ENCODE measurements at regions not wholly inside any gene's neighbourhood (a gene's known extent, or its start where the extent isn't known, plus 50 kb on each side); places are given as distances from the start of the nearest gene placed in this dataset.

GRCh38 chr15:62866366-62866765 is 176.2 kb upstream of the TPM1 start:
- Histone ChIP-seq H2AFZ (ENCODE audit: low read depth, low read length) (no peak overlapping the region), H4K20me1 (ENCODE audit: insufficient read depth) (no peaks in the 10 kb centered on the region), H3K36me3 (ENCODE audit: insufficient read depth, low read length) (no peaks in the 10 kb centered on the region), H3K9ac (ENCODE audit: low read length) (no peak overlapping the region), H3K27ac (ENCODE audit: low read length) (no peak overlapping the region), H3F3A (ENCODE audit: insufficient read depth, low read length, poor library complexity, severe bottlenecking) (no peaks in the 10 kb centered on the region), H3K9me3 (ENCODE audit: low read length) (no peaks in the 10 kb centered on the region), H3K79me2 (replicated peaks; ENCODE audit: insufficient read depth, low read length) (no peaks in the 10 kb centered on the region), H3K9me2 (ENCODE audit: insufficient read depth, low read length) (no peaks in the 10 kb centered on the region), H3K4me2 (ENCODE audit: low read length) (no peak overlapping the region), H3K27me3 (ENCODE audit: insufficient read depth, low read depth, low read length) (no peaks in the 10 kb centered on the region), H3K4me3 (ENCODE audit: low read length) (no peak overlapping the region)
- TF ChIP-seq EZH2 (IDR thresholded peaks at IDR 0.05; ENCODE audit: borderline replicate concordance, insufficient read depth, low read length, poor library complexity, severe bottlenecking): no peak
- TF ChIP-seq SMC3 (conservative IDR thresholded peaks at IDR 0.05; ENCODE audit: poor library complexity): no peak
- no peak for TF ChIP-seq RAD21 (conservative IDR thresholded peaks at IDR 0.05)
- TF ChIP-seq TAF1 (IDR thresholded peaks at IDR 0.05; ENCODE audit: low read depth): no peak
- TF ChIP-seq REST (IDR thresholded peaks at IDR 0.05; ENCODE audit: borderline replicate concordance): no peak
- TF ChIP-seq POLR2AphosphoS5 (IDR thresholded peaks at IDR 0.05): no peak
- no peak for TF ChIP-seq MXI1 (conservative IDR thresholded peaks at IDR 0.05; ENCODE audit: poor library complexity, severe bottlenecking)
- no peak for TF ChIP-seq EP300 (conservative IDR thresholded peaks at IDR 0.05; ENCODE audit: poor library complexity, severe bottlenecking)
- TF ChIP-seq, protein P1, sequence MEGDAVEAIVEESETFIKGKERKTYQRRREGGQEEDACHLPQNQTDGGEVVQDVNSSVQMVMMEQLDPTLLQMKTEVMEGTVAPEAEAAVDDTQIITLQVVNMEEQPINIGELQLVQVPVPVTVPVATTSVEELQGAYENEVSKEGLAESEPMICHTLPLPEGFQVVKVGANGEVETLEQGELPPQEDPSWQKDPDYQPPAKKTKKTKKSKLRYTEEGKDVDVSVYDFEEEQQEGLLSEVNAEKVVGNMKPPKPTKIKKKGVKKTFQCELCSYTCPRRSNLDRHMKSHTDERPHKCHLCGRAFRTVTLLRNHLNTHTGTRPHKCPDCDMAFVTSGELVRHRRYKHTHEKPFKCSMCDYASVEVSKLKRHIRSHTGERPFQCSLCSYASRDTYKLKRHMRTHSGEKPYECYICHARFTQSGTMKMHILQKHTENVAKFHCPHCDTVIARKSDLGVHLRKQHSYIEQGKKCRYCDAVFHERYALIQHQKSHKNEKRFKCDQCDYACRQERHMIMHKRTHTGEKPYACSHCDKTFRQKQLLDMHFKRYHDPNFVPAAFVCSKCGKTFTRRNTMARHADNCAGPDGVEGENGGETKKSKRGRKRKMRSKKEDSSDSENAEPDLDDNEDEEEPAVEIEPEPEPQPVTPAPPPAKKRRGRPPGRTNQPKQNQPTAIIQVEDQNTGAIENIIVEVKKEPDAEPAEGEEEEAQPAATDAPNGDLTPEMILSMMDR (IDR thresholded peaks at IDR 0.05; ENCODE audit: poor library complexity, severe bottlenecking): no peak

GRCh38 chr15:62867844-62868243 is 174.7 kb upstream of the TPM1 start:
- Histone ChIP-seq H4K20me1 (ENCODE audit: insufficient read depth) (no peaks in the 10 kb centered on the region), H3K9me2 (ENCODE audit: insufficient read depth, low read length) (no peaks in the 10 kb centered on the region), H2AFZ (ENCODE audit: low read depth, low read length) (no peak overlapping the region), H3K4me2 (ENCODE audit: low read length) (no peak overlapping the region), H3K4me3 (ENCODE audit: low read length) (no peak overlapping the region), H3F3A (ENCODE audit: insufficient read depth, low read length, poor library complexity, severe bottlenecking) (no peaks in the 10 kb centered on the region), H3K9me3 (ENCODE audit: low read length) (no peaks in the 10 kb centered on the region), H3K36me3 (ENCODE audit: insufficient read depth, low read length) (no peaks in the 10 kb centered on the region), H3K27ac (ENCODE audit: low read length) (no peak overlapping the region), H3K79me2 (replicated peaks; ENCODE audit: insufficient read depth, low read length) (no peaks in the 10 kb centered on the region), H3K27me3 (ENCODE audit: insufficient read depth, low read depth, low read length) (no peaks in the 10 kb centered on the region), H3K9ac (ENCODE audit: low read length) (no peak overlapping the region)
- TF ChIP-seq MXI1 (conservative IDR thresholded peaks at IDR 0.05; ENCODE audit: poor library complexity, severe bottlenecking) (no peak), POLR2AphosphoS5 (IDR thresholded peaks at IDR 0.05) (no peak), REST (IDR thresholded peaks at IDR 0.05; ENCODE audit: borderline replicate concordance) (no peak), EP300 (conservative IDR thresholded peaks at IDR 0.05; ENCODE audit: poor library complexity, severe bottlenecking) (no peak), TAF1 (IDR thresholded peaks at IDR 0.05; ENCODE audit: low read depth) (no peak), SMC3 (conservative IDR thresholded peaks at IDR 0.05; ENCODE audit: poor library complexity) (no peak), RAD21 (conservative IDR thresholded peaks at IDR 0.05) (no peak), EZH2 (IDR thresholded peaks at IDR 0.05; ENCODE audit: borderline replicate concordance, insufficient read depth, low read length, poor library complexity, severe bottlenecking) (no peak)
- TF ChIP-seq, protein P1 (IDR thresholded peaks at IDR 0.05; ENCODE audit: poor library complexity, severe bottlenecking): no peak
